WTC11 (cell line): ENCODE measurements at regions not wholly inside any gene's neighbourhood (a gene's known extent, or its start where the extent isn't known, plus 50 kb on each side); places are given as distances from the start of the nearest gene placed in this dataset.

Experiments used
- ATAC-seq: fragments of 200-7000 bp; cut with Tn5 transposase; 2 replicates; pipeline ENCODE4 v1.10.0; 2021; ENCODE audit warnings: mild to moderate bottlenecking, moderate library complexity
- CTCF ChIA-PET: fragments of 300-600 bp; sonication (Branson Sonifier 250); formaldehyde crosslinking; loops from one replicate; lab custom pipeline; 2021; ENCODE audit warnings: antibody characterized with exemption; lab: Charles Lee
- POLR2A ChIA-PET: fragments of 350-600 bp; sonication (Branson Sonifier 250); formaldehyde crosslinking; loops from one replicate; lab custom pipeline; 2021; ENCODE audit warnings: antibody characterized with exemption; lab: Charles Lee
- DNase-seq: peaks from one replicate; pipeline ENCODE4 v3.0.0; 2021; ENCODE audit warnings: low spot score
- H3K27ac Mint-ChIP-seq: 2 replicates; pipeline ENCODE4 v1.8.0; 2021; ENCODE audit warnings: mixed read lengths
- H3K27me3 Mint-ChIP-seq: 2 replicates; pipeline ENCODE4 v1.8.0; 2021; ENCODE audit warnings: low read depth, mild to moderate bottlenecking, moderate library complexity, mixed read lengths
- H3K36me3 Mint-ChIP-seq: 2 replicates; pipeline ENCODE4 v1.8.0; 2021; ENCODE audit warnings: mixed read lengths
- H3K4me1 Mint-ChIP-seq: 2 replicates; pipeline ENCODE4 v1.8.0; 2022; ENCODE audit warnings: mixed read lengths
- H3K4me3 Mint-ChIP-seq: 2 replicates; pipeline ENCODE4 v1.8.0; 2021; ENCODE audit warnings: mild to moderate bottlenecking, moderate library complexity, mixed read lengths
- H3K9me3 Mint-ChIP-seq: 2 replicates; pipeline ENCODE4 v1.8.0; 2021; ENCODE audit warnings: mixed read lengths
- E2F5 ChIP-seq: sonication (generic); formaldehyde crosslinking; IDR thresholded peaks from 2 replicates; pipeline ENCODE4 v1.8.1; 2022; ENCODE audit warnings: mild to moderate bottlenecking, moderate library complexity, missing genetic modification reagents
- IRF1 ChIP-seq: sonication (generic); formaldehyde crosslinking; IDR thresholded peaks from 2 replicates; pipeline ENCODE4 v1.8.0; 2023; ENCODE audit warnings: missing genetic modification reagents
- IRF2 ChIP-seq: sonication (generic); formaldehyde crosslinking; IDR thresholded peaks from 2 replicates; pipeline ENCODE4 v1.8.0; 2022; ENCODE audit warnings: low read depth, missing genetic modification reagents, borderline replicate concordance
- NFATC4 ChIP-seq: fragments of 250-450 bp; sonication (Bioruptor Pico); IDR thresholded peaks from 2 replicates; pipeline ENCODE4 v1.9.0; 2021; ENCODE audit warnings: mild to moderate bottlenecking
- NR2C2 ChIP-seq: sonication (generic); formaldehyde crosslinking; IDR thresholded peaks from 2 replicates; pipeline ENCODE4 v1.8.0; 2022; ENCODE audit warnings: mild to moderate bottlenecking, missing genetic modification reagents
- SMAD3 ChIP-seq: sonication (generic); formaldehyde crosslinking; IDR thresholded peaks from 2 replicates; pipeline ENCODE4 v1.8.0; 2022; ENCODE audit warnings: missing genetic modification reagents, mild to moderate bottlenecking, borderline replicate concordance
- TCF7 ChIP-seq: sonication (generic); formaldehyde crosslinking; IDR thresholded peaks from 2 replicates; pipeline ENCODE4 v1.8.0; 2022; ENCODE audit warnings: mild to moderate bottlenecking, low read depth, missing genetic modification reagents, moderate library complexity
- TEAD4 ChIP-seq: sonication (generic); formaldehyde crosslinking; IDR thresholded peaks from 2 replicates; pipeline ENCODE4 v1.8.0; 2022; ENCODE audit warnings: mild to moderate bottlenecking, missing genetic modification reagents
- ZNF396 ChIP-seq: fragments of 250-450 bp; sonication (Bioruptor Pico); IDR thresholded peaks from 2 replicates; pipeline ENCODE4 v1.8.0; 2021; ENCODE audit warnings: mild to moderate bottlenecking, moderate library complexity, borderline replicate concordance
- ZNF416 ChIP-seq: fragments of 250-450 bp; sonication (Bioruptor Pico); IDR thresholded peaks from 2 replicates; pipeline ENCODE4 v1.9.0; 2021; ENCODE audit warnings: mild to moderate bottlenecking, inconsistent platforms
- ZSCAN18 ChIP-seq: fragments of 250-450 bp; sonication (Bioruptor Pico); IDR thresholded peaks from 2 replicates; pipeline ENCODE4 v2.1.2; 2022; ENCODE audit warnings: mild to moderate bottlenecking, moderate library complexity
- TF ChIP-seq, protein P1 (sequence below): fragments of 250-450 bp; sonication (Bioruptor Pico); IDR thresholded peaks from 2 replicates; pipeline ENCODE4 v1.9.0; 2021; ENCODE audit warnings: mild to moderate bottlenecking, borderline replicate concordance
- TF ChIP-seq, protein P2 (sequence below): sonication (generic); formaldehyde crosslinking; IDR thresholded peaks from 2 replicates; pipeline ENCODE4 v1.8.0; 2022; ENCODE audit warnings: mild to moderate bottlenecking, missing genetic modification reagents
- TF ChIP-seq, protein P3 (sequence below): fragments of 200-600 bp; IDR thresholded peaks from 2 replicates; pipeline ENCODE4 v1.8.0; 2022; ENCODE audit warnings: antibody characterized with exemption

DNA sequence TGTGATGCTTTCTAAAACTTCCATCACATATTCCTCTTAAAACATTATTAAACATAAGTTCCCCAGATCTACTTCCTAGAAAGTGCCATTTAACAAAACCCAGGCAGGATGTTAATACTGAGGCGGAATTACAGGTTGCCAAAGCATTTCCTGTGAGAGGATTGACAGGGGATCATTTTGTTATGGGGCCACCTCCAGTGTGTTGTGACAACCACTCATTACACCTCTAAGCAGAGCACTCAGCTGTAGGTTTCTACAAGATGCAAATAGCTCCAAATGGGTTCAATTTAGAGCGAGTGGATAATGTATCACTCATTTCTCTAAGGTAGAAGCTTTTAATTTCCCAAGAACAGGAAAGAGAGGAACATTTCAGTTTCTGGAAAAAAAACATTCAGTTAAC is 1429.5 kb upstream of the ACVR2A start (continued):
- TF ChIP-seq, protein P1, sequence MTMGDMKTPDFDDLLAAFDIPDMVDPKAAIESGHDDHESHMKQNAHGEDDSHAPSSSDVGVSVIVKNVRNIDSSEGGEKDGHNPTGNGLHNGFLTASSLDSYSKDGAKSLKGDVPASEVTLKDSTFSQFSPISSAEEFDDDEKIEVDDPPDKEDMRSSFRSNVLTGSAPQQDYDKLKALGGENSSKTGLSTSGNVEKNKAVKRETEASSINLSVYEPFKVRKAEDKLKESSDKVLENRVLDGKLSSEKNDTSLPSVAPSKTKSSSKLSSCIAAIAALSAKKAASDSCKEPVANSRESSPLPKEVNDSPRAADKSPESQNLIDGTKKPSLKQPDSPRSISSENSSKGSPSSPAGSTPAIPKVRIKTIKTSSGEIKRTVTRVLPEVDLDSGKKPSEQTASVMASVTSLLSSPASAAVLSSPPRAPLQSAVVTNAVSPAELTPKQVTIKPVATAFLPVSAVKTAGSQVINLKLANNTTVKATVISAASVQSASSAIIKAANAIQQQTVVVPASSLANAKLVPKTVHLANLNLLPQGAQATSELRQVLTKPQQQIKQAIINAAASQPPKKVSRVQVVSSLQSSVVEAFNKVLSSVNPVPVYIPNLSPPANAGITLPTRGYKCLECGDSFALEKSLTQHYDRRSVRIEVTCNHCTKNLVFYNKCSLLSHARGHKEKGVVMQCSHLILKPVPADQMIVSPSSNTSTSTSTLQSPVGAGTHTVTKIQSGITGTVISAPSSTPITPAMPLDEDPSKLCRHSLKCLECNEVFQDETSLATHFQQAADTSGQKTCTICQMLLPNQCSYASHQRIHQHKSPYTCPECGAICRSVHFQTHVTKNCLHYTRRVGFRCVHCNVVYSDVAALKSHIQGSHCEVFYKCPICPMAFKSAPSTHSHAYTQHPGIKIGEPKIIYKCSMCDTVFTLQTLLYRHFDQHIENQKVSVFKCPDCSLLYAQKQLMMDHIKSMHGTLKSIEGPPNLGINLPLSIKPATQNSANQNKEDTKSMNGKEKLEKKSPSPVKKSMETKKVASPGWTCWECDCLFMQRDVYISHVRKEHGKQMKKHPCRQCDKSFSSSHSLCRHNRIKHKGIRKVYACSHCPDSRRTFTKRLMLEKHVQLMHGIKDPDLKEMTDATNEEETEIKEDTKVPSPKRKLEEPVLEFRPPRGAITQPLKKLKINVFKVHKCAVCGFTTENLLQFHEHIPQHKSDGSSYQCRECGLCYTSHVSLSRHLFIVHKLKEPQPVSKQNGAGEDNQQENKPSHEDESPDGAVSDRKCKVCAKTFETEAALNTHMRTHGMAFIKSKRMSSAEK: no peak
- no peak for TF ChIP-seq NFATC4 (CRISPR knock-in tag)
- no peak for TF ChIP-seq TEAD4 (CRISPR knock-in tag)
- TF ChIP-seq E2F5: no peak
- no peak for TF ChIP-seq IRF2 (CRISPR knock-in tag)
- TF ChIP-seq ZNF416 (CRISPR knock-in tag): no peak

GRCh38 chr2:146414456-146414855 is 1430.4 kb upstream of the ACVR2A start:
- DNase-seq (no peak), ATAC-seq (no peak)
- H3K27me3 Mint-ChIP-seq: no peaks in the 10 kb centered on the region
- H3K4me1 Mint-ChIP-seq: peaks cover 41% of the 10 kb centered on the region
- TF ChIP-seq E2F5 (no peak), TCF7 (CRISPR knock-in tag) (no peak), SMAD3 (CRISPR knock-in tag) (no peak), IRF1 (CRISPR knock-in tag) (no peak), ZNF396 (CRISPR knock-in tag) (no peak)
- H3K4me3 Mint-ChIP-seq: no peak overlapping the region
- peaks cover 7% of the 10 kb centered on the region for H3K9me3 Mint-ChIP-seq
- POLR2A ChIA-PET: no interaction called here
- H3K36me3 Mint-ChIP-seq: peaks cover 6% of the 10 kb centered on the region
- CTCF ChIA-PET: interaction anchor here (0.6 kb wide), 1 partner anchor 61 kb away, joined by 5 read pairs; no protein-coding TSS in a partner anchor
- H3K27ac Mint-ChIP-seq: peak overlapping the region; percentile 96

DNA sequence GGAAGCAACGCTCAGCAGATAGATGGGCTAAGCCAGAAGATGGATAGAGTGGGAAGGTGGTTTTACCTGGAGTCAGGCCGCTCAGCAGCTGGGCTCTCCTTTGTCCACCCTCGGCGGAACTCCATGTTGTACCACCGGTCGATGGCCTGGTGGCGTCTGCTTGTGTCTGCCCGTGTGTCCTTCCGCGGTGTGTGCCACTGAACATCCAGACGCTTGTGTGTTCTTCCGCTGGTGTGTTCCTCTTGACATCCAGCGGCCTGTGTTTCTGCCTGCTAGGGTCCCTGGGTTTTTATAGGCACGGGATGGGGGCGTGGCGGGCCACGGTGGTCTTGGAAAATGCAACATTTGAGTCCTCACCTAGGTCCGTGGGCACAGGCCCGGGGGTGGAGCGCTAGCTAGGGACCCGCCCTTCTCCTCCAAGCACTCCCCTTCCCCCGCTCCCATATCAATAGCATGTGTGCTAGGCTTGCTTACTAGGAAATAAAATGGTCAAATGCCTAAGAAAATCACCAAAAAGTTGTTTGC is 1431.7 kb upstream of the ACVR2A start:
- Mint-ChIP-seq H3K36me3 (peaks cover 4% of the 10 kb centered on the region), H3K4me3 (no peak overlapping the region), H3K9me3 (peaks cover 5% of the 10 kb centered on the region), H3K27me3 (no peaks in the 10 kb centered on the region), H3K4me1 (peaks cover 41% of the 10 kb centered on the region), H3K27ac (no peak overlapping the region)
- ChIA-PET CTCF (interaction anchor here (0.6 kb wide), 1 partner anchor 15 kb away, joined by 3 read pairs; no protein-coding TSS in a partner anchor), POLR2A (no interaction called here)
- ATAC-seq (peak; percentile 12), DNase-seq (no peak)
- TF ChIP-seq, protein P2, sequence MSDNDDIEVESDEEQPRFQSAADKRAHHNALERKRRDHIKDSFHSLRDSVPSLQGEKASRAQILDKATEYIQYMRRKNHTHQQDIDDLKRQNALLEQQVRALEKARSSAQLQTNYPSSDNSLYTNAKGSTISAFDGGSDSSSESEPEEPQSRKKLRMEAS (CRISPR knock-in tag): 0 out of 2 replicates have a peak, but pooled peaks have one; percentile 3
- TF ChIP-seq NR2C2 (CRISPR knock-in tag): no peak

DNA sequence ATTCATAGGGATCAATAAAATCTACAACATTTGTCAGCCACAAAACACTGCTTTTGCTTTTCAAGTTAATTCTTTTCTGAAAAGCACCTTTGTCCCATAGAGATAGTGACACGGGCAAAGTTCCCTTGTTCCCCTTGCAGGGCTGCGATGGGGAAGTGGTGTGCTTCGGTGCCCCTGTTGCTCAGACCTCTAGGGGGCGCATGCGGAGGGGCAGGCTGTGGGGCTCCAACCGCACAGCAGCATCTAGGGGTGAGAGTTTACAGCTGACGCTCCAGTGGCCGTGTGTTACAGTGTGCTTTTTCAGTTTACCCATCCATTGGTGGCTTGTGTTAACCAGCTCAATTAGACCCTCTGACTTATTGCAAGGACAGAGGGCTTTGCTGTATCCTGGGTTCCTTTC is 1432.2 kb upstream of the ACVR2A start:
- no peak overlapping the region for H3K4me3 Mint-ChIP-seq
- CTCF ChIA-PET: interaction anchor here (0.6 kb wide), 1 partner anchor 15 kb away, joined by 3 read pairs; no protein-coding TSS in a partner anchor
- peaks cover 41% of the 10 kb centered on the region for H3K4me1 Mint-ChIP-seq
- DNase-seq (peak; percentile 82), ATAC-seq (peak; percentile 91)
- POLR2A ChIA-PET: no interaction called here
- no peak overlapping the region for H3K27ac Mint-ChIP-seq
- peaks cover 4% of the 10 kb centered on the region for H3K36me3 Mint-ChIP-seq
- peaks cover 5% of the 10 kb centered on the region; the same call in 1 of the 2 replicates for H3K9me3 Mint-ChIP-seq
- H3K27me3 Mint-ChIP-seq: no peaks in the 10 kb centered on the region
- 0 out of 2 replicates have a peak, but pooled peaks have one; percentile 16 for TF ChIP-seq ZSCAN18 (CRISPR knock-in tag)
- TF ChIP-seq, protein P3, sequence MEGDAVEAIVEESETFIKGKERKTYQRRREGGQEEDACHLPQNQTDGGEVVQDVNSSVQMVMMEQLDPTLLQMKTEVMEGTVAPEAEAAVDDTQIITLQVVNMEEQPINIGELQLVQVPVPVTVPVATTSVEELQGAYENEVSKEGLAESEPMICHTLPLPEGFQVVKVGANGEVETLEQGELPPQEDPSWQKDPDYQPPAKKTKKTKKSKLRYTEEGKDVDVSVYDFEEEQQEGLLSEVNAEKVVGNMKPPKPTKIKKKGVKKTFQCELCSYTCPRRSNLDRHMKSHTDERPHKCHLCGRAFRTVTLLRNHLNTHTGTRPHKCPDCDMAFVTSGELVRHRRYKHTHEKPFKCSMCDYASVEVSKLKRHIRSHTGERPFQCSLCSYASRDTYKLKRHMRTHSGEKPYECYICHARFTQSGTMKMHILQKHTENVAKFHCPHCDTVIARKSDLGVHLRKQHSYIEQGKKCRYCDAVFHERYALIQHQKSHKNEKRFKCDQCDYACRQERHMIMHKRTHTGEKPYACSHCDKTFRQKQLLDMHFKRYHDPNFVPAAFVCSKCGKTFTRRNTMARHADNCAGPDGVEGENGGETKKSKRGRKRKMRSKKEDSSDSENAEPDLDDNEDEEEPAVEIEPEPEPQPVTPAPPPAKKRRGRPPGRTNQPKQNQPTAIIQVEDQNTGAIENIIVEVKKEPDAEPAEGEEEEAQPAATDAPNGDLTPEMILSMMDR: peak; percentile 47; the same call in 1 of the 2 replicates
- TF ChIP-seq, protein P1: peak; percentile 25; the same call in 1 of the 2 replicates
